ENCODE measurements at regions not wholly inside any gene's neighbourhood (a gene's known extent, or its start where the extent isn't known, plus 50 kb on each side); places are given as distances from the start of the nearest gene placed in this dataset.
"Not testable (repeated sequence)": the region's sequence is repeated elsewhere in the genome, so short reads cannot be mapped to it uniquely, and the experiment has no call there.

- not testable (repeated sequence) for TF ChIP-seq CTCF (IDR thresholded peaks at IDR 0.05); POLR2AphosphoS5 (IDR thresholded peaks at IDR 0.05); POLR2A (IDR thresholded peaks at IDR 0.05; ENCODE audit: low read depth); EP300 (IDR thresholded peaks at IDR 0.05)
Observed at GRCh38 chr7:6882321-6882721, 56.2 kb upstream of the CCZ1B start.

All from esophagus muscularis mucosa (tissue), 4 donors.